Epithelial cell of esophagus (primary cell): ENCODE measurements at regions not wholly inside any gene's neighbourhood (a gene's known extent, or its start where the extent isn't known, plus 50 kb on each side); places are given as distances from the start of the nearest gene placed in this dataset.

Experiments
- DNase-seq: peaks from one replicate; pipeline ENCODE4 v3.0.0; 2010; ENCODE audit warnings: low read depth
- H3K4me3 ChIP-seq: 2 replicates; pipeline ENCODE4 v1.5.1; 2011; ENCODE audit warnings: mild to moderate bottlenecking, low read length, control low read depth
- TF ChIP-seq, protein P1 (sequence below): IDR thresholded peaks from 2 replicates; pipeline ENCODE4 v1.5.1; 2011; ENCODE audit warnings: low read depth, mild to moderate bottlenecking, low read length, control low read depth, inconsistent platforms; ENCODE audit not compliant: insufficient read depth; ENCODE audit errors: missing control alignments

GRCh38 chr4:45363931-45364330, 637.6 kb upstream of the GNPDA2 start:
- H3K4me3 ChIP-seq = no peak overlapping the region
- DNase-seq = no peak
- TF ChIP-seq, protein P1, sequence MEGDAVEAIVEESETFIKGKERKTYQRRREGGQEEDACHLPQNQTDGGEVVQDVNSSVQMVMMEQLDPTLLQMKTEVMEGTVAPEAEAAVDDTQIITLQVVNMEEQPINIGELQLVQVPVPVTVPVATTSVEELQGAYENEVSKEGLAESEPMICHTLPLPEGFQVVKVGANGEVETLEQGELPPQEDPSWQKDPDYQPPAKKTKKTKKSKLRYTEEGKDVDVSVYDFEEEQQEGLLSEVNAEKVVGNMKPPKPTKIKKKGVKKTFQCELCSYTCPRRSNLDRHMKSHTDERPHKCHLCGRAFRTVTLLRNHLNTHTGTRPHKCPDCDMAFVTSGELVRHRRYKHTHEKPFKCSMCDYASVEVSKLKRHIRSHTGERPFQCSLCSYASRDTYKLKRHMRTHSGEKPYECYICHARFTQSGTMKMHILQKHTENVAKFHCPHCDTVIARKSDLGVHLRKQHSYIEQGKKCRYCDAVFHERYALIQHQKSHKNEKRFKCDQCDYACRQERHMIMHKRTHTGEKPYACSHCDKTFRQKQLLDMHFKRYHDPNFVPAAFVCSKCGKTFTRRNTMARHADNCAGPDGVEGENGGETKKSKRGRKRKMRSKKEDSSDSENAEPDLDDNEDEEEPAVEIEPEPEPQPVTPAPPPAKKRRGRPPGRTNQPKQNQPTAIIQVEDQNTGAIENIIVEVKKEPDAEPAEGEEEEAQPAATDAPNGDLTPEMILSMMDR = no peak

DNA sequence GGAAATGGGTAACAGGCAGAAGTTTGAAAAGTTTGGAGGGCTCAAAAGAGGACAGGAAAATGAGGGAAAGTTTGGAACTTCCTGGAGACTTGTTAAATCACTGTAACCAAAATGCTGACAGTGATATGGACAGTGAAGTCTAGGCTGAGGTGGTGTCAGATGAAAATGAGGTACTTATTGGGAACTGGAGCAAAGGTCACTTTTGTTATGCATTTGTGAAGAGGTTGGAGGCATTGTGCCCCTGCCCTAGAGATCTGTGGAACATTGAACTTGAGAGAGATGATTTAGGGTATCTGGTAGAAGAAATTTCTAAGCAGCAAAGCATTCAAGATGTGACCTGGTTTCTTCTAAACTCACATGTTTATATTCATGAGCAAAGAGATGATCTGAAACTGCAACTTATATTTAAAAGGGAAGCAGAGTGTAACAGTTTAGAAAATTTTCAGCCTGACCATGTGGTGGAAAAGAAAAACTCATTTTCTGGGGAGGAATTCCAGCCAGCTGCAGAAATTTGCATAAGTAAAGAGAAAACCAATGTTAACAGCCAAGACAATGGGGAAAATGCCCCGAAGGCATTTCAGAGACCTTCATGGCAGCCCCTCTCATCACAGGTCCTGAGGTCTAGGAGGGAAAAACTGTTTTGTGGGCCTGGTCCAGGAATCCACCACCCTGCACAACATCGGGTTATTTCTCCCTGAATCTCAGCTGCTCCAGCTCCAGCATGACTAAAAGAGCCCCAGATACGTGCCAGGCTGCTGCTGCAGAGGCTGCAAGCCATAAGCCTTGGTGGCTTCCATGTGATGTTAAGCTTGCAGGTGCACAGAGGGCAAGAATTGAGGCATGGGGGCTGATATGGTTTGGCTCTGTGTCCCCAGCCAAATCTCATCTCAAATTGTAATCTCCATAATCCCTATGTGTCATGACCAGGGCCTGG, 632.5 kb upstream of the GNPDA2 start:
- no peak for DNase-seq
- H3K4me3 ChIP-seq = no peak overlapping the region
- TF ChIP-seq, protein P1 = no peak

GRCh38 chr4:45353161-45353560, 626.8 kb upstream of the GNPDA2 start:
- H3K4me3 ChIP-seq = no peak overlapping the region
- no peak for DNase-seq

DNA sequence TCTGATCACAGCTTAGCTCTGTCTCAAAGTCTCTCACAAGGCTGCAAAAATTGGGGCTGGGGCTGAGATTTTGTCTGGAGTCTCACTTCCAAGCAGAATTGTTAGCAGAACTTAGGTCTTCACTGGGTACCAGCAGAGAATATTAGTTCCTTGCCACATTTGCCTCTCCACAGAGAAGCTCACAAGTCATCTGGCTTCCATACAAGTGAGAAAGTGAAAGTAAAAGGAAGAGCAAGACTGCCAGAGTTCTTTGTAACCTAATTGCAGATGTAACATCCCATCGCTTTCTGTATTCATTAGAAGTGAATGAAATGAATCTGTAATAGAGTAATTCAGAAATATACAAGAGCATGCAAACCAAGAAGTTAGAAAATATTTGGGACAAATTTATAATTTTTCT, 624.1 kb upstream of the GNPDA2 start:
- no peak overlapping the region for H3K4me3 ChIP-seq
- DNase-seq = no peak
- TF ChIP-seq, protein P1 = no peak

More at GRCh38 chr4:45353161-45353560, 626.8 kb upstream of the GNPDA2 start:
- TF ChIP-seq, protein P1 = no peak

GRCh38 chr4:45349859-45350258, 623.5 kb upstream of the GNPDA2 start:
- DNase-seq = no peak
- no peak overlapping the region for H3K4me3 ChIP-seq
- TF ChIP-seq, protein P1 = no peak

DNA sequence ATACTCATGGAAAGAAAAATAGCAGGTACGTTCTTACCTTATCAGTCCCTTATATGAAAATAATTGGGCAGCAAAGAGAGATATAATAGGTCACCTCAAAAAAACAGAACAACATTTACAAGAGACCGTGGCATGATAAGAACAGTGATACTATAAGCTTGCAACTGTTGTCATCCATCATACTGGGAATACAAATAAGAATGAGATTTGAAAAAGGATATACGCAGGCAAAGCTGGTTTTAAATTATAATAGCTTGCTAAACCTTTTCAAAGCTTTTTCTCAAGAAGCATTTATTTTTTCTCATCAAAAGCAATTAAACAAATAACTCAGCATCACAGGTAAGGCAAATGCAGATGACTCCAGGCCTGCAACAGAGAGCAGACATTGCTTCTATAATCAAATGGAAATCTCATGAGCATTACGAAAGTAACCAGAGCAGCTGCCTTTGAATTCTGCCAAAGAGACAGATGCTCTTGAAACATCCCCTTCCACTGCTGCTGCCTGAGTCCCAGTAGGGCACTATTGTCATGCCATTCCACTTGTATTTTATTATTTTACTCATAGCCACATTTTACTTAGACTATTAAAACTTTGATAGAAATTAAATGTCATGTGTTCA, 620.6 kb upstream of the GNPDA2 start:
- TF ChIP-seq, protein P1 = no peak
- no peak overlapping the region for H3K4me3 ChIP-seq
- DNase-seq = no peak
